H1 (cell line): ENCODE measurements at regions not wholly inside any gene's neighbourhood (a gene's known extent, or its start where the extent isn't known, plus 50 kb on each side); places are given as distances from the start of the nearest gene placed in this dataset.

Experiments used
- CTCF ChIA-PET: fragments of 300-600 bp; sonication (Branson Sonifier 250); formaldehyde crosslinking; loops from one replicate; lab custom pipeline; 2021; ENCODE audit not compliant: partially characterized antibody; lab: Charles Lee
- POLR2A ChIA-PET: fragments of 300-600 bp; sonication (Branson Sonifier 250); formaldehyde crosslinking; loops from one replicate; lab custom pipeline; 2021; ENCODE audit warnings: inconsistent platforms; ENCODE audit not compliant: partially characterized antibody; lab: Charles Lee
- DNase-seq, 2 experiments: peaks; one replicate each; pipeline versions ENCODE4 v3.0.0 to v3.0.0-alpha.2; 2010 to 2022; ENCODE audit warnings: low spot score in 2 of 2, low read depth in 1 of 2, mixed read lengths in 1 of 2
- FAIRE-seq: peaks from 2 replicates; lab custom pipeline; 2011; peaks lifted over from hg19 to GRCh38; lab: Jason Lieb, UNC
- H2AFZ ChIP-seq: 2 replicates; pipeline ENCODE4 v1.8.1; 2012; ENCODE audit warnings: low read length, inconsistent platforms
- H2AK5ac ChIP-seq: 2 replicates; pipeline ENCODE4 v1.6.1; 2013; ENCODE audit warnings: low read depth, low read length
- H2BK120ac ChIP-seq: replicated peaks from 2 replicates; pipeline ENCODE3; 2013; ENCODE audit warnings: low read depth, low read length, inconsistent platforms
- H2BK12ac ChIP-seq: 2 replicates; pipeline ENCODE4 v1.6.1; 2013; ENCODE audit warnings: low read depth, low read length
- H2BK15ac ChIP-seq: 2 replicates; pipeline ENCODE4 v1.6.1; 2013; ENCODE audit warnings: low read length
- H2BK20ac ChIP-seq: 2 replicates; pipeline ENCODE4 v1.6.1; 2013; ENCODE audit warnings: low read length
- H2BK5ac ChIP-seq: 2 replicates; pipeline ENCODE4 v1.6.1; 2013; ENCODE audit warnings: low read depth, low read length
- H3K14ac ChIP-seq: 2 replicates; pipeline ENCODE4 v1.6.1; 2013; ENCODE audit warnings: inconsistent platforms; ENCODE audit not compliant: insufficient read length
- H3K18ac ChIP-seq: 2 replicates; pipeline ENCODE4 v1.6.1; 2013; ENCODE audit warnings: low read length; ENCODE audit errors: extremely low read depth
- H3K23ac ChIP-seq: 2 replicates; pipeline ENCODE4 v1.6.1; 2013; ENCODE audit warnings: inconsistent platforms; ENCODE audit not compliant: insufficient read length
- H3K23me2 ChIP-seq: 2 replicates; pipeline ENCODE4 v1.6.1; 2013; ENCODE audit warnings: low read depth, low read length
- H3K27ac ChIP-seq: 2 replicates; pipeline ENCODE4 v1.6.1; 2011; ENCODE audit warnings: low read depth, low read length, inconsistent platforms
- H3K27me3 ChIP-seq, 4 experiments: replicated peaks in 1 of 4; 1 replicate in 1 of 4; 2 replicates in 3 of 4; pipeline versions ENCODE4 v1.6.1 to v1.8.1; 2011 to 2013; ENCODE audit warnings: low read length in 3 of 4, mild to moderate bottlenecking in 3 of 4, inconsistent platforms in 2 of 4, mixed read lengths in 2 of 4, moderate library complexity in 1 of 4; ENCODE audit not compliant: control insufficient read depth in 3 of 4, insufficient read depth in 3 of 4; ENCODE audit errors: extremely low read depth in 1 of 4
- H3K36me3 ChIP-seq, 4 experiments: 2 replicates each; pipeline versions ENCODE4 v1.6.1 to v1.8.1; 2011 to 2013; ENCODE audit warnings: mild to moderate bottlenecking in 4 of 4, low read length in 3 of 4, moderate library complexity in 2 of 4, control low read depth in 1 of 4, inconsistent platforms in 1 of 4; ENCODE audit not compliant: insufficient read depth in 4 of 4, control insufficient read depth in 2 of 4
- H3K4ac ChIP-seq: replicated peaks from 2 replicates; pipeline ENCODE3; 2013; ENCODE audit warnings: low read length, low read depth, mixed read lengths, inconsistent platforms; ENCODE audit not compliant: insufficient read length
- H3K4me1 ChIP-seq, 4 experiments: replicated peaks in 1 of 4; 1 replicate in 1 of 4; 2 replicates in 3 of 4; pipeline versions ENCODE4 v1.6.1 to v1.8.1; 2011 to 2013; ENCODE audit warnings: low read length in 3 of 4, inconsistent platforms in 2 of 4, mixed read lengths in 1 of 4; ENCODE audit not compliant: insufficient read depth in 4 of 4, control insufficient read depth in 3 of 4
- H3K4me2 ChIP-seq, 2 experiments: 2 replicates each; pipeline versions ENCODE4 v1.6.1 to v1.8.1; 2011 to 2013; ENCODE audit warnings: low read depth in 2 of 2, low read length in 2 of 2, control low read depth in 1 of 2, inconsistent platforms in 1 of 2, mild to moderate bottlenecking in 1 of 2; ENCODE audit not compliant: insufficient read depth in 1 of 2
- H3K4me3 ChIP-seq, 4 experiments: fragments of 200-600, 300-600 bp in 1 of 4; sonication (generic), shearing (Covaris generic), sonication (Bioruptor Twin) in 1 of 4; 2 replicates each; pipeline versions ENCODE4 v1.5.1 to v1.8.1; 2011 to 2016; ENCODE audit warnings: low read length in 4 of 4, low read depth in 3 of 4, control low read depth in 2 of 4, inconsistent platforms in 2 of 4, mild to moderate bottlenecking in 2 of 4, mixed read lengths in 1 of 4, moderate library complexity in 1 of 4; ENCODE audit not compliant: insufficient read depth in 2 of 4; ENCODE audit errors: extremely low read depth in 1 of 4
- H3K56ac ChIP-seq: replicated peaks from 2 replicates; pipeline ENCODE3; 2013; ENCODE audit warnings: low read depth, mild to moderate bottlenecking, mixed read lengths, low read length, inconsistent platforms; ENCODE audit not compliant: insufficient read length
- H3K79me1 ChIP-seq: 2 replicates; pipeline ENCODE4 v1.6.1; 2013; ENCODE audit warnings: low read depth, low read length, control low read depth
- H3K79me2 ChIP-seq, 2 experiments: 2 replicates each; pipeline versions ENCODE4 v1.6.1 to v1.8.1; 2012 to 2013; ENCODE audit warnings: low read length in 2 of 2, mild to moderate bottlenecking in 2 of 2, inconsistent platforms in 1 of 2; ENCODE audit not compliant: insufficient read depth in 2 of 2, control insufficient read depth in 1 of 2
- H3K9ac ChIP-seq, 4 experiments: replicated peaks in 1 of 4; 1 replicate in 1 of 4; 2 replicates in 3 of 4; pipeline versions ENCODE4 v1.6.1 to v1.8.1; 2011 to 2013; ENCODE audit warnings: low read depth in 3 of 4, low read length in 3 of 4, control low read depth in 2 of 4, mild to moderate bottlenecking in 2 of 4, moderate library complexity in 2 of 4, inconsistent platforms in 1 of 4; ENCODE audit errors: extremely low read depth in 1 of 4
- H3K9me3 ChIP-seq, 2 experiments: 2 replicates each; pipeline versions ENCODE4 v1.6.1 to v1.8.1; 2012 to 2013; ENCODE audit warnings: mild to moderate bottlenecking in 2 of 2, moderate library complexity in 2 of 2, control low read depth in 1 of 2, inconsistent platforms in 1 of 2, low read depth in 1 of 2, low read length in 1 of 2, mixed read lengths in 1 of 2; ENCODE audit not compliant: insufficient read depth in 2 of 2
- H4K20me1 ChIP-seq, 2 experiments: replicated peaks in 1 of 2; 2 replicates each; pipeline versions ENCODE3 to v1.8.1; 2011 to 2013; ENCODE audit warnings: inconsistent platforms in 2 of 2, low read length in 2 of 2, mild to moderate bottlenecking in 1 of 2; ENCODE audit not compliant: insufficient read depth in 2 of 2, control insufficient read depth in 1 of 2
- H4K5ac ChIP-seq: 2 replicates; pipeline ENCODE4 v1.6.1; 2013; ENCODE audit warnings: low read length, low read depth, mixed read lengths, inconsistent platforms; ENCODE audit not compliant: insufficient read length
- H4K8ac ChIP-seq: 2 replicates; pipeline ENCODE4 v1.8.0; 2013; ENCODE audit warnings: mild to moderate bottlenecking, moderate library complexity, low read length, inconsistent platforms; ENCODE audit not compliant: insufficient read depth; ENCODE audit errors: extremely low read depth
- H4K91ac ChIP-seq: replicated peaks from 2 replicates; pipeline ENCODE3; 2013; ENCODE audit warnings: low read length, mixed read lengths, inconsistent platforms; ENCODE audit not compliant: insufficient read length
- SP1 ChIP-seq: IDR thresholded peaks from 2 replicates; pipeline ENCODE4 v1.6.1; 2011; ENCODE audit warnings: low read depth, low read length
- TEAD4 ChIP-seq: IDR thresholded peaks from 2 replicates; pipeline ENCODE4 v1.6.1; 2012; ENCODE audit warnings: low read depth, low read length, inconsistent platforms, mixed read lengths
- WGBS, 2 experiments: shearing (Covaris generic) in 1 of 2; methylation state at CpG; one replicate each; pipeline versions ENCODE4 v1.1.6 to v1.1.7; 2013 to 2015; ENCODE audit warnings: low lambda C conversion rate in 2 of 2, mixed read lengths in 2 of 2, inconsistent platforms in 1 of 2, low coverage in 1 of 2, missing lambda C conversion rate in 1 of 2; ENCODE audit not compliant: insufficient replicate concordance in 2 of 2, insufficient coverage in 1 of 2, insufficient read length in 1 of 2; ENCODE audit errors: extremely low coverage in 1 of 2, missing lambda C conversion rate in 1 of 2; 5-methylcytosine and 5-hydroxymethylcytosine counted together
- TF ChIP-seq, protein P1 (sequence below): IDR thresholded peaks from 2 replicates; pipeline ENCODE4 v1.6.1; 2012; ENCODE audit warnings: inconsistent platforms

- Histone ChIP-seq H3K4ac (no peak overlapping the region), H2BK20ac (no peak overlapping the region), H3K9ac (no peak overlapping the region), H3K27me3 (no peaks in the 10 kb centered on the region), H4K8ac (no peak overlapping the region), H2BK12ac (no peak overlapping the region), H3K23me2 (no peaks in the 10 kb centered on the region), H4K20me1 (no peaks in the 10 kb centered on the region), H2BK120ac (no peak overlapping the region), H3K9me3 (no peaks in the 10 kb centered on the region), H2BK15ac (no peak overlapping the region), H3K56ac (no peak overlapping the region), H3K4me2 (no peak overlapping the region), H2BK5ac (no peak overlapping the region), H2AFZ (peak overlapping the region; percentile 68; the same call in 1 of the 2 replicates), H3K18ac (no peak overlapping the region), H4K5ac (no peak overlapping the region), H3K4me1 (no peaks in the 10 kb centered on the region), H3K79me2 (no peaks in the 10 kb centered on the region), H3K79me1 (no peaks in the 10 kb centered on the region), H4K91ac (no peak overlapping the region), H3K36me3 (no peaks in the 10 kb centered on the region)
- FAIRE-seq, result peak; percentile 28
- peak; percentile 7 to 58 for DNase-seq
- POLR2A ChIA-PET, result no interaction called here
- TF ChIP-seq SP1 (no peak), TEAD4 (peak; percentile 47; the same call in 1 of the 2 replicates)
- TF ChIP-seq, protein P1, sequence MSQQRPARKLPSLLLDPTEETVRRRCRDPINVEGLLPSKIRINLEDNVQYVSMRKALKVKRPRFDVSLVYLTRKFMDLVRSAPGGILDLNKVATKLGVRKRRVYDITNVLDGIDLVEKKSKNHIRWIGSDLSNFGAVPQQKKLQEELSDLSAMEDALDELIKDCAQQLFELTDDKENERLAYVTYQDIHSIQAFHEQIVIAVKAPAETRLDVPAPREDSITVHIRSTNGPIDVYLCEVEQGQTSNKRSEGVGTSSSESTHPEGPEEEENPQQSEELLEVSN, result peak; percentile 74; the same call in 1 of the 2 replicates
- TF ChIP-seq, all 59 proteins: peak for 2
- Histone ChIP-seq H3K27ac (no peak overlapping the region), H3K14ac (no peak overlapping the region), H3K4me3 (no peak overlapping the region), H2AK5ac (no peak overlapping the region), H3K23ac (no peak overlapping the region)
- CTCF ChIA-PET, result interaction anchor here (0.9 to 1.0 kb wide), 2 partner anchors 8 to 11 kb away, joined by 3 read pairs; no protein-coding TSS in a partner anchor
- WGBS, 2 experiments, result 81% methylated on average over 14 of the region's 14 CpGs; no CpG with 5 or more reads in 1 of the 2 experiments
Measured at GRCh38 chr1:233738850-233739249, 124.9 kb downstream of the KCNK1 start.
